ENCODE measurements at regions not wholly inside any gene's neighbourhood (a gene's known extent, or its start where the extent isn't known, plus 50 kb on each side); places are given as distances from the start of the nearest gene placed in this dataset.

DNA sequence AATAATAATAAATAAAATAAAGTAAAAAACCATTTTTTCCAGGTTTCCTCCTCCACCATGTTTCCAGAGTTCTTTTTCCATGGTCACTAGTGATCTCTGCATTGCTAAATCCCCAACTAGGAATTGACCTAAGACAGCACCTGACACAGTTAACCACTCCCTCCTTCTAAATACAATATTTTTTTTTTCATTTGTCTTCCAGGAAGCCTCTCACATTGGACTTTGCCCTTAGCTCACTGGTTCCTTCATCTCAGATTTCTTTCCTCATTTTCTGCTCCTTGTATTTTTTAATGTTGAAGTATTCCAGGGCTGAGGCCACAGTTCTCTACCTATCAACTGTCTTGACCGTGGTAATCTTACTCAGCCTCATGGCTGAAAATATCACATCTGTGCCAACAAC, 187.3 kb upstream of the FAM241A start:
- TF ChIP-seq, protein P1, sequence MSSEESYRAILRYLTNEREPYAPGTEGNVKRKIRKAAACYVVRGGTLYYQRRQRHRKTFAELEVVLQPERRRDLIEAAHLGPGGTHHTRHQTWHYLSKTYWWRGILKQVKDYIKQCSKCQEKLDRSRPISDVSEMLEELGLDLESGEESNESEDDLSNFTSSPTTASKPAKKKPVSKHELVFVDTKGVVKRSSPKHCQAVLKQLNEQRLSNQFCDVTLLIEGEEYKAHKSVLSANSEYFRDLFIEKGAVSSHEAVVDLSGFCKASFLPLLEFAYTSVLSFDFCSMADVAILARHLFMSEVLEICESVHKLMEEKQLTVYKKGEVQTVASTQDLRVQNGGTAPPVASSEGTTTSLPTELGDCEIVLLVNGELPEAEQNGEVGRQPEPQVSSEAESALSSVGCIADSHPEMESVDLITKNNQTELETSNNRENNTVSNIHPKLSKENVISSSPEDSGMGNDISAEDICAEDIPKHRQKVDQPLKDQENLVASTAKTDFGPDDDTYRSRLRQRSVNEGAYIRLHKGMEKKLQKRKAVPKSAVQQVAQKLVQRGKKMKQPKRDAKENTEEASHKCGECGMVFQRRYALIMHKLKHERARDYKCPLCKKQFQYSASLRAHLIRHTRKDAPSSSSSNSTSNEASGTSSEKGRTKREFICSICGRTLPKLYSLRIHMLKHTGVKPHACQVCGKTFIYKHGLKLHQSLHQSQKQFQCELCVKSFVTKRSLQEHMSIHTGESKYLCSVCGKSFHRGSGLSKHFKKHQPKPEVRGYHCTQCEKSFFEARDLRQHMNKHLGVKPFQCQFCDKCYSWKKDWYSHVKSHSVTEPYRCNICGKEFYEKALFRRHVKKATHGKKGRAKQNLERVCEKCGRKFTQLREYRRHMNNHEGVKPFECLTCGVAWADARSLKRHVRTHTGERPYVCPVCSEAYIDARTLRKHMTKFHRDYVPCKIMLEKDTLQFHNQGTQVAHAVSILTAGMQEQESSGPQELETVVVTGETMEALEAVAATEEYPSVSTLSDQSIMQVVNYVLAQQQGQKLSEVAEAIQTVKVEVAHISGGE (CRISPR knock-in tag; IDR thresholded peaks at IDR 0.05): no peak
- TF ChIP-seq MEF2D (tag; conservative IDR thresholded peaks at IDR 0.05; ENCODE audit: low read depth) (no peak), POLR2A (conservative IDR thresholded peaks at IDR 0.05) (no peak), YY1 (IDR thresholded peaks at IDR 0.05; ENCODE audit: borderline replicate concordance in 1 of 3, control insufficient read depth in 1 of 3, extremely low read depth in 1 of 3, insufficient read depth in 3 of 3, insufficient read length in 1 of 3, insufficient replicate concordance in 2 of 3, low read depth in 1 of 3, low read length in 2 of 3) (no peak), ZNF121 (CRISPR knock-in tag; conservative IDR thresholded peaks at IDR 0.05) (no peak), CTCF (IDR thresholded peaks at IDR 0.05 in 2 of 3, conservative IDR thresholded peaks at IDR 0.05 in 1 of 3; ENCODE audit: insufficient read depth in 2 of 3, low read depth in 1 of 3, low read length in 3 of 3) (no peak)
- TF ChIP-seq, protein P2, sequence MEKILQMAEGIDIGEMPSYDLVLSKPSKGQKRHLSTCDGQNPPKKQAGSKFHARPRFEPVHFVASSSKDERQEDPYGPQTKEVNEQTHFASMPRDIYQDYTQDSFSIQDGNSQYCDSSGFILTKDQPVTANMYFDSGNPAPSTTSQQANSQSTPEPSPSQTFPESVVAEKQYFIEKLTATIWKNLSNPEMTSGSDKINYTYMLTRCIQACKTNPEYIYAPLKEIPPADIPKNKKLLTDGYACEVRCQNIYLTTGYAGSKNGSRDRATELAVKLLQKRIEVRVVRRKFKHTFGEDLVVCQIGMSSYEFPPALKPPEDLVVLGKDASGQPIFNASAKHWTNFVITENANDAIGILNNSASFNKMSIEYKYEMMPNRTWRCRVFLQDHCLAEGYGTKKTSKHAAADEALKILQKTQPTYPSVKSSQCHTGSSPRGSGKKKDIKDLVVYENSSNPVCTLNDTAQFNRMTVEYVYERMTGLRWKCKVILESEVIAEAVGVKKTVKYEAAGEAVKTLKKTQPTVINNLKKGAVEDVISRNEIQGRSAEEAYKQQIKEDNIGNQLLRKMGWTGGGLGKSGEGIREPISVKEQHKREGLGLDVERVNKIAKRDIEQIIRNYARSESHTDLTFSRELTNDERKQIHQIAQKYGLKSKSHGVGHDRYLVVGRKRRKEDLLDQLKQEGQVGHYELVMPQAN (IDR thresholded peaks at IDR 0.05; ENCODE audit: borderline replicate concordance): no peak
